GM23338 (cell line): ENCODE measurements at regions not wholly inside any gene's neighbourhood (a gene's known extent, or its start where the extent isn't known, plus 50 kb on each side); places are given as distances from the start of the nearest gene placed in this dataset.

ENCODE experiments used
- ATAC-seq: fragments of 200-7000 bp; cut with Tn5 transposase; 3 replicates; pipeline ENCODE4 v1.9.1; 2020
- DNase-seq: peaks from one replicate; pipeline ENCODE4 v3.0.0-alpha.2; 2015; ENCODE audit warnings: low spot score
- H2AFZ ChIP-seq: fragments of 200-600 bp; sonication (generic); 2 replicates; pipeline ENCODE4 v1.8.0; 2016; ENCODE audit warnings: antibody characterized with exemption, mild to moderate bottlenecking, moderate library complexity
- H3F3A ChIP-seq: fragments of 200-600 bp; sonication (generic); replicated peaks from 2 replicates; pipeline ENCODE4 v1.8.0; 2017; ENCODE audit warnings: antibody characterized with exemption, mixed run types, low read depth
- H3K27ac ChIP-seq: fragments of 200-600 bp; sonication (generic); 2 replicates; pipeline ENCODE4 v1.6.1; 2016; ENCODE audit warnings: low read depth
- H3K27me3 ChIP-seq: fragments of 200-600 bp; sonication (generic); 2 replicates; pipeline ENCODE4 v1.8.0; 2016; ENCODE audit warnings: mild to moderate bottlenecking, mixed run types, moderate library complexity; ENCODE audit not compliant: insufficient read depth
- H3K36me3 ChIP-seq: fragments of 200-600 bp; sonication (generic); 2 replicates; pipeline ENCODE4 v1.8.0; 2016; ENCODE audit warnings: mild to moderate bottlenecking; ENCODE audit not compliant: insufficient read depth
- H3K4me1 ChIP-seq: fragments of 200-600 bp; sonication (generic); 2 replicates; pipeline ENCODE4 v1.8.0; 2016; ENCODE audit warnings: mild to moderate bottlenecking, moderate library complexity; ENCODE audit not compliant: insufficient read depth
- H3K4me2 ChIP-seq: fragments of 200-600 bp; sonication (generic); 2 replicates; pipeline ENCODE4 v1.7.1; 2017; ENCODE audit warnings: mixed run types
- H3K4me3 ChIP-seq: fragments of 200-600 bp; sonication (generic); 2 replicates; pipeline ENCODE4 v1.6.1; 2016; ENCODE audit warnings: mixed run types
- H3K79me2 ChIP-seq: fragments of 200-600 bp; sonication (generic); replicated peaks from 2 replicates; pipeline ENCODE4 v1.8.0; 2017; ENCODE audit warnings: mild to moderate bottlenecking; ENCODE audit not compliant: insufficient read depth
- H3K9me2 ChIP-seq: fragments of 200-600 bp; sonication (generic); 2 replicates; pipeline ENCODE4 v1.8.0; 2017; ENCODE audit not compliant: insufficient read depth
- H4K20me1 ChIP-seq: fragments of 200-600 bp; sonication (generic); replicated peaks from 2 replicates; pipeline ENCODE4 v1.8.0; 2017; ENCODE audit warnings: mild to moderate bottlenecking; ENCODE audit not compliant: insufficient read depth
- H3K27ac Mint-ChIP-seq: 2 replicates; pipeline ENCODE4 v1.8.0; 2020; ENCODE audit warnings: inconsistent platforms, mild to moderate bottlenecking, moderate library complexity, mixed read lengths
- H3K27me3 Mint-ChIP-seq: 3 replicates; pipeline ENCODE4 v1.8.0; 2022; ENCODE audit warnings: low read depth, mild to moderate bottlenecking, moderate library complexity, mixed read lengths, inconsistent platforms; ENCODE audit not compliant: insufficient read depth, poor library complexity
- H3K36me3 Mint-ChIP-seq: 3 replicates; pipeline ENCODE4 v1.8.0; 2021; ENCODE audit warnings: low read depth, mild to moderate bottlenecking, inconsistent platforms, moderate library complexity, mixed read lengths
- H3K4me1 Mint-ChIP-seq: 3 replicates; pipeline ENCODE4 v1.8.0; 2020; ENCODE audit warnings: mild to moderate bottlenecking, inconsistent platforms, mixed read lengths
- H3K4me3 Mint-ChIP-seq: 3 replicates; pipeline ENCODE4 v1.8.0; 2021; ENCODE audit warnings: moderate library complexity, mild to moderate bottlenecking, inconsistent platforms, mixed read lengths
- H3K9me3 Mint-ChIP-seq: 3 replicates; pipeline ENCODE4 v1.8.0; 2020; ENCODE audit warnings: moderate library complexity, mild to moderate bottlenecking, inconsistent platforms, mixed read lengths
- CREB1 ChIP-seq: fragments of 250-450 bp; sonication (Bioruptor Pico); IDR thresholded peaks from 2 replicates; pipeline ENCODE4 v1.5.0; 2020; ENCODE audit warnings: low read depth, mild to moderate bottlenecking, moderate library complexity
- EZH2 ChIP-seq: fragments of 200-600 bp; sonication (generic); IDR thresholded peaks from one replicate; pipeline ENCODE4 v1.8.0; 2017; ENCODE audit warnings: antibody characterized with exemption, mild to moderate bottlenecking, low read depth; ENCODE audit not compliant: unreplicated experiment
- EZH2phosphoT487 ChIP-seq: fragments of 200-600 bp; sonication (generic); IDR thresholded peaks from one replicate; pipeline ENCODE4 v1.8.1; 2018; ENCODE audit warnings: antibody characterized with exemption; ENCODE audit not compliant: unreplicated experiment
- JUNB ChIP-seq: IDR thresholded peaks from one replicate; pipeline ENCODE4 v1.6.1; 2016; ENCODE audit warnings: antibody characterized with exemption; ENCODE audit not compliant: unreplicated experiment
- NANOG ChIP-seq: IDR thresholded peaks from 2 replicates; pipeline ENCODE4 v1.6.1; 2016; ENCODE audit warnings: antibody characterized with exemption, borderline replicate concordance
- POLR2AphosphoS5 ChIP-seq: IDR thresholded peaks from 2 replicates; pipeline ENCODE4 v1.6.1; 2016; ENCODE audit warnings: antibody characterized with exemption, low read depth
- STAT1 ChIP-seq: IDR thresholded peaks from one replicate; pipeline ENCODE4 v1.6.1; 2016; ENCODE audit warnings: antibody characterized with exemption; ENCODE audit not compliant: unreplicated experiment
- ZNF114 ChIP-seq: fragments of 250-450 bp; sonication (Bioruptor Pico); IDR thresholded peaks from 2 replicates; pipeline ENCODE4 v1.5.0; 2020; ENCODE audit warnings: mild to moderate bottlenecking, moderate library complexity
- ZNF331 ChIP-seq: fragments of 250-450 bp; sonication (Bioruptor Pico); IDR thresholded peaks from 2 replicates; pipeline ENCODE4 v1.5.0; 2020; ENCODE audit warnings: low read depth, mild to moderate bottlenecking, moderate library complexity
- TF ChIP-seq, protein P1 (sequence below): IDR thresholded peaks from 2 replicates; pipeline ENCODE4 v1.6.1; 2016; ENCODE audit warnings: antibody characterized with exemption
- TF ChIP-seq, protein P2 (sequence below), 2 experiments: fragments of 200-600 bp in 1 of 2; sonication (generic) in 1 of 2; conservative IDR thresholded peaks; 2 replicates each; pipeline versions ENCODE4 v1.5.1 to v1.6.1; 2016 to 2017; ENCODE audit warnings: antibody characterized with exemption in 2 of 2, low read depth in 2 of 2, mild to moderate bottlenecking in 2 of 2, moderate library complexity in 1 of 2
- TF ChIP-seq, protein P3 (sequence below): IDR thresholded peaks from one replicate; pipeline ENCODE4 v1.6.1; 2018; ENCODE audit warnings: antibody characterized with exemption; ENCODE audit not compliant: unreplicated experiment

DNA sequence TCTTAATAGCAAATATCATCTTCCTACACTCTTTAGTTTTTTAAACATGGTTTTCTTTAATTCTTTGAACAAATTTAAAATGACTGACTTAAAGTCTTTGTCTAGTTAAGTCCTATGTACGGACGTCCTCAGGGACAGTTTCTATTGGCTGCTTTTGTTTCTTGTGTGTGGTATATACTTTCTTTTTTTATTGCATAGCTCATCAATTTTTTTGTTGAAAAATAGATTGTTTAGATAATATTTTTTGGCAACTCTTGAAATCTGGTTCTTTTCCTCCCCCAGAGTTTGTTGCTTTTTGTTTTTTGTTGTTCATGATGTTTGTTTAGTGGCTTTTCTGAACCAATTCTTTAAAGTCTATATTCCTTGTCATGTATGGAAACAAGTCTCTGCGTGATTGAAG lies 479.8 kb downstream of the PREX1 start (continued):
- TF ChIP-seq, protein P1, sequence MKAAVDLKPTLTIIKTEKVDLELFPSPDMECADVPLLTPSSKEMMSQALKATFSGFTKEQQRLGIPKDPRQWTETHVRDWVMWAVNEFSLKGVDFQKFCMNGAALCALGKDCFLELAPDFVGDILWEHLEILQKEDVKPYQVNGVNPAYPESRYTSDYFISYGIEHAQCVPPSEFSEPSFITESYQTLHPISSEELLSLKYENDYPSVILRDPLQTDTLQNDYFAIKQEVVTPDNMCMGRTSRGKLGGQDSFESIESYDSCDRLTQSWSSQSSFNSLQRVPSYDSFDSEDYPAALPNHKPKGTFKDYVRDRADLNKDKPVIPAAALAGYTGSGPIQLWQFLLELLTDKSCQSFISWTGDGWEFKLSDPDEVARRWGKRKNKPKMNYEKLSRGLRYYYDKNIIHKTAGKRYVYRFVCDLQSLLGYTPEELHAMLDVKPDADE: no peak
- TF ChIP-seq EZH2: no peak
- TF ChIP-seq, protein P2, sequence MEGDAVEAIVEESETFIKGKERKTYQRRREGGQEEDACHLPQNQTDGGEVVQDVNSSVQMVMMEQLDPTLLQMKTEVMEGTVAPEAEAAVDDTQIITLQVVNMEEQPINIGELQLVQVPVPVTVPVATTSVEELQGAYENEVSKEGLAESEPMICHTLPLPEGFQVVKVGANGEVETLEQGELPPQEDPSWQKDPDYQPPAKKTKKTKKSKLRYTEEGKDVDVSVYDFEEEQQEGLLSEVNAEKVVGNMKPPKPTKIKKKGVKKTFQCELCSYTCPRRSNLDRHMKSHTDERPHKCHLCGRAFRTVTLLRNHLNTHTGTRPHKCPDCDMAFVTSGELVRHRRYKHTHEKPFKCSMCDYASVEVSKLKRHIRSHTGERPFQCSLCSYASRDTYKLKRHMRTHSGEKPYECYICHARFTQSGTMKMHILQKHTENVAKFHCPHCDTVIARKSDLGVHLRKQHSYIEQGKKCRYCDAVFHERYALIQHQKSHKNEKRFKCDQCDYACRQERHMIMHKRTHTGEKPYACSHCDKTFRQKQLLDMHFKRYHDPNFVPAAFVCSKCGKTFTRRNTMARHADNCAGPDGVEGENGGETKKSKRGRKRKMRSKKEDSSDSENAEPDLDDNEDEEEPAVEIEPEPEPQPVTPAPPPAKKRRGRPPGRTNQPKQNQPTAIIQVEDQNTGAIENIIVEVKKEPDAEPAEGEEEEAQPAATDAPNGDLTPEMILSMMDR (conservative IDR thresholded peaks at IDR 0.05; ENCODE audit: low read depth in 2 of 2): no peak
- TF ChIP-seq, protein P3, sequence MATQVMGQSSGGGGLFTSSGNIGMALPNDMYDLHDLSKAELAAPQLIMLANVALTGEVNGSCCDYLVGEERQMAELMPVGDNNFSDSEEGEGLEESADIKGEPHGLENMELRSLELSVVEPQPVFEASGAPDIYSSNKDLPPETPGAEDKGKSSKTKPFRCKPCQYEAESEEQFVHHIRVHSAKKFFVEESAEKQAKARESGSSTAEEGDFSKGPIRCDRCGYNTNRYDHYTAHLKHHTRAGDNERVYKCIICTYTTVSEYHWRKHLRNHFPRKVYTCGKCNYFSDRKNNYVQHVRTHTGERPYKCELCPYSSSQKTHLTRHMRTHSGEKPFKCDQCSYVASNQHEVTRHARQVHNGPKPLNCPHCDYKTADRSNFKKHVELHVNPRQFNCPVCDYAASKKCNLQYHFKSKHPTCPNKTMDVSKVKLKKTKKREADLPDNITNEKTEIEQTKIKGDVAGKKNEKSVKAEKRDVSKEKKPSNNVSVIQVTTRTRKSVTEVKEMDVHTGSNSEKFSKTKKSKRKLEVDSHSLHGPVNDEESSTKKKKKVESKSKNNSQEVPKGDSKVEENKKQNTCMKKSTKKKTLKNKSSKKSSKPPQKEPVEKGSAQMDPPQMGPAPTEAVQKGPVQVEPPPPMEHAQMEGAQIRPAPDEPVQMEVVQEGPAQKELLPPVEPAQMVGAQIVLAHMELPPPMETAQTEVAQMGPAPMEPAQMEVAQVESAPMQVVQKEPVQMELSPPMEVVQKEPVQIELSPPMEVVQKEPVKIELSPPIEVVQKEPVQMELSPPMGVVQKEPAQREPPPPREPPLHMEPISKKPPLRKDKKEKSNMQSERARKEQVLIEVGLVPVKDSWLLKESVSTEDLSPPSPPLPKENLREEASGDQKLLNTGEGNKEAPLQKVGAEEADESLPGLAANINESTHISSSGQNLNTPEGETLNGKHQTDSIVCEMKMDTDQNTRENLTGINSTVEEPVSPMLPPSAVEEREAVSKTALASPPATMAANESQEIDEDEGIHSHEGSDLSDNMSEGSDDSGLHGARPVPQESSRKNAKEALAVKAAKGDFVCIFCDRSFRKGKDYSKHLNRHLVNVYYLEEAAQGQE: no peak
- no peak for TF ChIP-seq STAT1
- no peak for TF ChIP-seq EZH2phosphoT487
- no peak for TF ChIP-seq CREB1
- no peak for TF ChIP-seq ZNF114
- TF ChIP-seq NANOG: no peak
- TF ChIP-seq ZNF331: no peak
- no peak for TF ChIP-seq POLR2AphosphoS5

DNA sequence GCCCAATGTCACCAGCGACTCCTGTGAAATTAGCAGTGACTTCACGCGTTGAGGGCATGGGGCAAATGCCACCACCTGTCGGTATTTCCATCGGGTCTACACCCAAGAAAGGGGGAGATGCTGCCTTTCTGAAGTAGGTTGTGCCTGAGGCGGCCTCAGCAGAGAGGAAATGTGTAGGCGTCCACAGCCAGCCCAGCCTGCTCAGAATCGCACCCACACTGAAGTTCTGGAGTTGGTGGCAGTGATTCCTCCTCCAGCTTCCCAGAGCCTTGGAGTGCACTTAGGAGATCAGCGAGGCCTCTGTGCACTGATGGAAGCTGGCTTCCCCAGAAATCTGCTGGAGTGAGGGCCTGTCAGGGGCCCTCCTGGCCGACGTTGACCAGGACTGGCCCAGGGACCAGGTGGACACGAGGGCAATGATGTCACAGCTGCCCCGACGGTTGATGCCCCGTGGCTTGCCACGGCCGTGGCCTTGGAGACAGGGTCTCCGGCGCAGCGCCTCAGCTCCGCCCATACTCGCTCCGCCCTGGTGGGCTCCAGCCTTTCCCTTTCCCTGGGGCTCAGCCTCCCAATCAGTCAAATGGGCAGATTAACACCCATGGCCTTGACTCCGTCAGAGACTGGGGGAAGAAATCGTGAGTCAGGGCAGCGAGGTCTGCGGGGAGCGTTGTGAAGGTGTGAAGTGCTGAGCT lies 484.8 kb downstream of the PREX1 start:
- no peak for DNase-seq
- no peak overlapping the region for H3K27ac Mint-ChIP-seq
- H3K27me3 Mint-ChIP-seq: peaks cover 12% of the 10 kb centered on the region
- Histone ChIP-seq H3K9me2 (0 out of 2 replicates have a peak, but pooled peaks cover 7% of the 10 kb centered on the region), H3K4me3 (no peak overlapping the region), H3K36me3 (no peaks in the 10 kb centered on the region), H3K4me1 (no peaks in the 10 kb centered on the region), H3K79me2 (no peaks in the 10 kb centered on the region), H3K27ac (no peak overlapping the region), H3K27me3 (no peaks in the 10 kb centered on the region), H3F3A (no peaks in the 10 kb centered on the region), H3K4me2 (no peak overlapping the region), H2AFZ (no peak overlapping the region), H4K20me1 (no peaks in the 10 kb centered on the region)
- H3K36me3 Mint-ChIP-seq: no peaks in the 10 kb centered on the region
- H3K9me3 Mint-ChIP-seq: no peaks in the 10 kb centered on the region
- no peak for ATAC-seq
- no peak overlapping the region for H3K4me3 Mint-ChIP-seq
- no peaks in the 10 kb centered on the region; the same call in 2 of the 3 replicates for H3K4me1 Mint-ChIP-seq
- TF ChIP-seq JUNB (no peak), STAT1 (no peak), ZNF114 (no peak), EZH2phosphoT487 (no peak), CREB1 (no peak), NANOG (no peak), POLR2AphosphoS5 (no peak)
- TF ChIP-seq, protein P2 (conservative IDR thresholded peaks at IDR 0.05; ENCODE audit: low read depth in 2 of 2): no peak
- TF ChIP-seq, protein P3: no peak
